ENCODE measurements at regions not wholly inside any gene's neighbourhood (a gene's known extent, or its start where the extent isn't known, plus 50 kb on each side); places are given as distances from the start of the nearest gene placed in this dataset.

GRCh38 chr12:73629893-73630831 lies 907.5 kb upstream of the ATXN7L3B start:
- Histone ChIP-seq H3K4me3 (ENCODE audit: control insufficient read depth in 2 of 3, extremely low read depth in 1 of 3, insufficient read depth in 2 of 3, low read depth in 1 of 3, low read length in 3 of 3) (no peak overlapping the region), H3K79me2 (ENCODE audit: control insufficient read depth, insufficient read depth, low read length) (no peaks in the 10 kb centered on the region), H3K27ac (ENCODE audit: control insufficient read depth, insufficient read depth, low read length) (no peak overlapping the region), H3K4me1 (ENCODE audit: control insufficient read depth, extremely low read depth, insufficient read depth, low read length) (no peaks in the 10 kb centered on the region), H3K9me3 (ENCODE audit: control insufficient read depth, low read depth, low read length) (no peaks in the 10 kb centered on the region), H3K36me3 (ENCODE audit: control insufficient read depth in 2 of 2, extremely low read depth in 1 of 2, insufficient read depth in 2 of 2, low read length in 2 of 2) (no peaks in the 10 kb centered on the region), H4K20me1 (ENCODE audit: control insufficient read depth, extremely low read depth, insufficient read depth, low read length) (no peaks in the 10 kb centered on the region), H3K27me3 (ENCODE audit: control insufficient read depth, extremely low read depth, insufficient read depth, low read length) (no peaks in the 10 kb centered on the region), H3K9me1 (ENCODE audit: control insufficient read depth, extremely low read depth, insufficient read depth, low read length) (no peaks in the 10 kb centered on the region), H3K4me2 (ENCODE audit: control insufficient read depth, extremely low read depth, insufficient read depth, low read depth, low read length) (no peak overlapping the region), H2AFZ (ENCODE audit: control insufficient read depth, low read length) (no peak overlapping the region), H3K9ac (ENCODE audit: control insufficient read depth, extremely low read depth, insufficient read depth, low read length) (no peak overlapping the region)
- no peak for TF ChIP-seq CTCF (optimal IDR thresholded peaks at IDR 0.05 in 1 of 3, IDR thresholded peaks at IDR 0.05 in 1 of 3, conservative IDR thresholded peaks at IDR 0.05 in 1 of 3; ENCODE audit: extremely low read depth in 1 of 3, insufficient read depth in 2 of 3, low read length in 3 of 3)
- no peak for TF ChIP-seq EZH2 (IDR thresholded peaks at IDR 0.05; ENCODE audit: low read length)
- FAIRE-seq (no peak), DNase-seq (ENCODE audit: low read depth, low spot score) (no peak)
- dilution Hi-C loops (cut with MboI; ENCODE audit: extremely low pct_ligation_motif_present, low sequenced_read_pairs): no loop called here

GRCh38 chr12:73632191-73632590 lies 905.4 kb upstream of the ATXN7L3B start:
- FAIRE-seq: no peak
- dilution Hi-C loops (cut with MboI; ENCODE audit: extremely low pct_ligation_motif_present, low sequenced_read_pairs): no loop called here
- TF ChIP-seq CTCF (optimal IDR thresholded peaks at IDR 0.05 in 1 of 3, IDR thresholded peaks at IDR 0.05 in 1 of 3, conservative IDR thresholded peaks at IDR 0.05 in 1 of 3; ENCODE audit: extremely low read depth in 1 of 3, insufficient read depth in 2 of 3, low read length in 3 of 3) (no peak), EZH2 (IDR thresholded peaks at IDR 0.05; ENCODE audit: low read length) (no peak)

More at GRCh38 chr12:73632191-73632590, 905.4 kb upstream of the ATXN7L3B start:
- no peaks in the 10 kb centered on the region for H3K36me3 ChIP-seq (ENCODE audit: control insufficient read depth in 2 of 2, extremely low read depth in 1 of 2, insufficient read depth in 2 of 2, low read length in 2 of 2)
- no peak overlapping the region for H3K4me2 ChIP-seq (ENCODE audit: control insufficient read depth, extremely low read depth, insufficient read depth, low read depth, low read length)
- no peaks in the 10 kb centered on the region for H3K79me2 ChIP-seq (ENCODE audit: control insufficient read depth, insufficient read depth, low read length)
- H3K4me1 ChIP-seq (ENCODE audit: control insufficient read depth, extremely low read depth, insufficient read depth, low read length): no peaks in the 10 kb centered on the region
- H2AFZ ChIP-seq (ENCODE audit: control insufficient read depth, low read length): no peak overlapping the region
- H3K27ac ChIP-seq (ENCODE audit: control insufficient read depth, insufficient read depth, low read length): no peak overlapping the region
- no peaks in the 10 kb centered on the region for H3K9me3 ChIP-seq (ENCODE audit: control insufficient read depth, low read depth, low read length)
- DNase-seq (ENCODE audit: low read depth, low spot score): no peak
- H4K20me1 ChIP-seq (ENCODE audit: control insufficient read depth, extremely low read depth, insufficient read depth, low read length): no peaks in the 10 kb centered on the region
- no peak overlapping the region for H3K4me3 ChIP-seq (ENCODE audit: control insufficient read depth in 2 of 3, extremely low read depth in 1 of 3, insufficient read depth in 2 of 3, low read depth in 1 of 3, low read length in 3 of 3)
- no peaks in the 10 kb centered on the region for H3K9me1 ChIP-seq (ENCODE audit: control insufficient read depth, extremely low read depth, insufficient read depth, low read length)
- no peak overlapping the region for H3K9ac ChIP-seq (ENCODE audit: control insufficient read depth, extremely low read depth, insufficient read depth, low read length)
- no peaks in the 10 kb centered on the region for H3K27me3 ChIP-seq (ENCODE audit: control insufficient read depth, extremely low read depth, insufficient read depth, low read length)

All from keratinocyte (primary cell).